HEK293 (cell line): ENCODE measurements at regions not wholly inside any gene's neighbourhood (a gene's known extent, or its start where the extent isn't known, plus 50 kb on each side); places are given as distances from the start of the nearest gene placed in this dataset.

Experiments used
- EGR2 ChIP-seq: fragments of 450-650 bp; formaldehyde crosslinking; IDR thresholded peaks from 2 replicates; pipeline ENCODE4 v1.5.1; 2016; ENCODE audit warnings: low read depth, missing biosample characterization, missing genetic modification characterization
- GLI2 ChIP-seq: fragments of 450-650 bp; formaldehyde crosslinking; IDR thresholded peaks from 2 replicates; pipeline ENCODE4; 2017; ENCODE audit warnings: missing biosample characterization, missing genetic modification characterization, low read depth, borderline replicate concordance
- HOXA7 ChIP-seq: sonication (generic); formaldehyde crosslinking; IDR thresholded peaks from 2 replicates; pipeline ENCODE4 v1.8.1; 2022; ENCODE audit warnings: missing genetic modification reagents, borderline replicate concordance
- IKZF3 ChIP-seq: fragments of 450-650 bp; IDR thresholded peaks from 2 replicates; pipeline ENCODE4 v1.5.0; 2018; ENCODE audit warnings: missing biosample characterization, mild to moderate bottlenecking, missing genetic modification characterization, moderate library complexity
- TCF7L2 ChIP-seq: IDR thresholded peaks from 2 replicates; pipeline ENCODE4 v1.6.1; 2011; ENCODE audit warnings: low read depth, mild to moderate bottlenecking, inconsistent platforms, low read length, moderate library complexity, borderline replicate concordance
- YY1 ChIP-seq: fragments of 450-650 bp; formaldehyde crosslinking; IDR thresholded peaks from 2 replicates; pipeline ENCODE4 v1.5.1; 2018; ENCODE audit warnings: missing biosample characterization, missing genetic modification characterization
- ZEB2 ChIP-seq: fragments of 450-650 bp; formaldehyde crosslinking; IDR thresholded peaks from 2 replicates; pipeline ENCODE4 v1.5.1; 2016; ENCODE audit warnings: missing biosample characterization, missing genetic modification characterization
- ZFHX2 ChIP-seq: fragments of 450-650 bp; formaldehyde crosslinking; conservative IDR thresholded peaks from 2 replicates; pipeline ENCODE4 v1.5.1; 2016; ENCODE audit warnings: missing biosample characterization, missing genetic modification characterization
- ZNF133 ChIP-seq: fragments of 450-650 bp; formaldehyde crosslinking; IDR thresholded peaks from 2 replicates; pipeline ENCODE4 v1.5.1; 2016; ENCODE audit warnings: missing biosample characterization, missing genetic modification characterization
- ZNF184 ChIP-seq: fragments of 450-650 bp; IDR thresholded peaks from 2 replicates; pipeline ENCODE4 v1.5.1; 2018; ENCODE audit warnings: missing biosample characterization, mild to moderate bottlenecking, missing genetic modification characterization
- ZNF214 ChIP-seq: fragments of 450-650 bp; formaldehyde crosslinking; IDR thresholded peaks from 2 replicates; pipeline ENCODE4 v1.5.1; 2017; ENCODE audit warnings: missing biosample characterization, mild to moderate bottlenecking, missing genetic modification characterization, borderline replicate concordance
- ZNF221 ChIP-seq: fragments of 450-650 bp; formaldehyde crosslinking; IDR thresholded peaks from 2 replicates; pipeline ENCODE4 v1.5.1; 2017; ENCODE audit warnings: missing biosample characterization, missing genetic modification characterization, borderline replicate concordance
- ZNF223 ChIP-seq: fragments of 450-650 bp; formaldehyde crosslinking; IDR thresholded peaks from 2 replicates; pipeline ENCODE4 v1.5.1; 2016; ENCODE audit warnings: missing biosample characterization, missing genetic modification characterization
- ZNF473 ChIP-seq: fragments of 450-650 bp; formaldehyde crosslinking; IDR thresholded peaks from 2 replicates; pipeline ENCODE4 v1.5.1; 2017; ENCODE audit warnings: missing biosample characterization, missing genetic modification characterization
- ZNF629 ChIP-seq: fragments of 450-650 bp; formaldehyde crosslinking; IDR thresholded peaks from 2 replicates; pipeline ENCODE4 v1.5.1; 2017; ENCODE audit warnings: missing biosample characterization, missing genetic modification characterization
- ZNF654 ChIP-seq: fragments of 450-650 bp; formaldehyde crosslinking; IDR thresholded peaks from 2 replicates; pipeline ENCODE4 v1.5.1; 2016; ENCODE audit warnings: low read depth, missing biosample characterization, missing genetic modification characterization
- ZNF664 ChIP-seq: fragments of 450-650 bp; formaldehyde crosslinking; IDR thresholded peaks from 2 replicates; pipeline ENCODE4 v1.5.1; 2016; ENCODE audit warnings: missing biosample characterization, missing genetic modification characterization
- ZNF677 ChIP-seq: fragments of 450-650 bp; IDR thresholded peaks from 2 replicates; pipeline ENCODE4 v1.5.0; 2018; ENCODE audit warnings: missing biosample characterization, mild to moderate bottlenecking, missing genetic modification characterization, moderate library complexity
- ZNF707 ChIP-seq: fragments of 450-650 bp; formaldehyde crosslinking; IDR thresholded peaks from 2 replicates; pipeline ENCODE4 v1.5.1; 2016; ENCODE audit warnings: missing biosample characterization, missing genetic modification characterization
- ZSCAN23 ChIP-seq: fragments of 450-650 bp; formaldehyde crosslinking; IDR thresholded peaks from 2 replicates; pipeline ENCODE4 v1.5.1; 2016; ENCODE audit warnings: missing biosample characterization, missing genetic modification characterization
- TF ChIP-seq, protein P1 (sequence below): sonication (generic); formaldehyde crosslinking; IDR thresholded peaks from 2 replicates; pipeline ENCODE4 v1.8.1; 2022; ENCODE audit warnings: mild to moderate bottlenecking, moderate library complexity, missing genetic modification reagents
- TF ChIP-seq, protein P2 (sequence below): fragments of 450-650 bp; formaldehyde crosslinking; IDR thresholded peaks from 2 replicates; pipeline ENCODE4 v1.5.1; 2017; ENCODE audit warnings: missing biosample characterization, missing genetic modification characterization
- TF ChIP-seq, protein P3 (sequence below): fragments of 450-650 bp; formaldehyde crosslinking; IDR thresholded peaks from 2 replicates; pipeline ENCODE4 v1.5.1; 2017; ENCODE audit warnings: missing biosample characterization, missing genetic modification characterization
- TF ChIP-seq, protein P4 (sequence below): fragments of 450-650 bp; formaldehyde crosslinking; IDR thresholded peaks from 2 replicates; pipeline ENCODE4 v1.5.1; 2016; ENCODE audit warnings: missing biosample characterization, missing genetic modification characterization, low read depth
- TF ChIP-seq, protein P5 (sequence below): fragments of 450-650 bp; formaldehyde crosslinking; IDR thresholded peaks from 2 replicates; pipeline ENCODE4 v1.5.1; 2016; ENCODE audit warnings: missing biosample characterization, missing genetic modification characterization
- TF ChIP-seq, protein P6 (sequence below): fragments of 450-650 bp; formaldehyde crosslinking; IDR thresholded peaks from 2 replicates; pipeline ENCODE4 v1.5.1; 2016; ENCODE audit warnings: missing biosample characterization, missing genetic modification characterization
- TF ChIP-seq, protein P7 (sequence below): fragments of 450-650 bp; formaldehyde crosslinking; IDR thresholded peaks from 2 replicates; pipeline ENCODE4 v1.5.1; 2016; ENCODE audit warnings: missing biosample characterization, missing genetic modification characterization, low read depth
- TF ChIP-seq, protein P8 (sequence below): fragments of 450-650 bp; formaldehyde crosslinking; IDR thresholded peaks from 2 replicates; pipeline ENCODE4 v1.5.1; 2016; ENCODE audit warnings: missing biosample characterization, missing genetic modification characterization

DNA sequence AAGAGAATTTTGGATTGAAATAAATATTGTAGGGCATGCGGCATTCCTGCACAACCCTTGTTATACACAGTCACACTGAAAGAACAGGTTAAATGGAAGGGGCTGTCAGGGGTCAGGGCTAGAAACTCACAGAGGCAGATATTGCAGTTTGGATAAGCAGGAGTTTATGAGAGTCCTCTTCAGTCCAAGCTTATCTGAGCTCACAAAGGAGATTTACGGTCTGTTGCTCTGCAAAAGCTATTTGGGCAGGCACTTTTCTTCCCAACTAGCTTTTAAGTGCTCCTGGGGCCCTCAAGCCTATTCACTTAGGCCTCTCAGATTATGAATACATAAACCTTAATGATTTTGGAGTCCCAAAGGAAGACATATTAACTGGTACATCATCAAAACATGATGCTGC lies 156.2 kb downstream of the SOX4 start (continued):
- TF ChIP-seq, protein P1, sequence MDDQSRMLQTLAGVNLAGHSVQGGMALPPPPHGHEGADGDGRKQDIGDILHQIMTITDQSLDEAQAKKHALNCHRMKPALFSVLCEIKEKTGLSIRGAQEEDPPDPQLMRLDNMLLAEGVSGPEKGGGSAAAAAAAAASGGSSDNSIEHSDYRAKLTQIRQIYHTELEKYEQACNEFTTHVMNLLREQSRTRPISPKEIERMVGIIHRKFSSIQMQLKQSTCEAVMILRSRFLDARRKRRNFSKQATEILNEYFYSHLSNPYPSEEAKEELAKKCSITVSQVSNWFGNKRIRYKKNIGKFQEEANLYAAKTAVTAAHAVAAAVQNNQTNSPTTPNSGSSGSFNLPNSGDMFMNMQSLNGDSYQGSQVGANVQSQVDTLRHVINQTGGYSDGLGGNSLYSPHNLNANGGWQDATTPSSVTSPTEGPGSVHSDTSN (CRISPR knock-in tag), result no peak
- no peak for TF ChIP-seq ZNF223 (tag by site-specific recombination)
- TF ChIP-seq ZNF654 (tag by site-specific recombination), result no peak
- peak; percentile 81; the same call in 1 of the 2 replicates for TF ChIP-seq ZSCAN23 (tag by site-specific recombination)
- peak; percentile 36; the same call in 1 of the 2 replicates for TF ChIP-seq ZNF664
- peak; percentile 90 for TF ChIP-seq GLI2
- TF ChIP-seq ZNF629 (tag by site-specific recombination), result peak; percentile 60; the same call in 1 of the 2 replicates
- TF ChIP-seq, protein P2, sequence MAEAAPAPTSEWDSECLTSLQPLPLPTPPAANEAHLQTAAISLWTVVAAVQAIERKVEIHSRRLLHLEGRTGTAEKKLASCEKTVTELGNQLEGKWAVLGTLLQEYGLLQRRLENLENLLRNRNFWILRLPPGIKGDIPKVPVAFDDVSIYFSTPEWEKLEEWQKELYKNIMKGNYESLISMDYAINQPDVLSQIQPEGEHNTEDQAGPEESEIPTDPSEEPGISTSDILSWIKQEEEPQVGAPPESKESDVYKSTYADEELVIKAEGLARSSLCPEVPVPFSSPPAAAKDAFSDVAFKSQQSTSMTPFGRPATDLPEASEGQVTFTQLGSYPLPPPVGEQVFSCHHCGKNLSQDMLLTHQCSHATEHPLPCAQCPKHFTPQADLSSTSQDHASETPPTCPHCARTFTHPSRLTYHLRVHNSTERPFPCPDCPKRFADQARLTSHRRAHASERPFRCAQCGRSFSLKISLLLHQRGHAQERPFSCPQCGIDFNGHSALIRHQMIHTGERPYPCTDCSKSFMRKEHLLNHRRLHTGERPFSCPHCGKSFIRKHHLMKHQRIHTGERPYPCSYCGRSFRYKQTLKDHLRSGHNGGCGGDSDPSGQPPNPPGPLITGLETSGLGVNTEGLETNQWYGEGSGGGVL (tag by site-specific recombination), result no peak
- TF ChIP-seq, protein P3, sequence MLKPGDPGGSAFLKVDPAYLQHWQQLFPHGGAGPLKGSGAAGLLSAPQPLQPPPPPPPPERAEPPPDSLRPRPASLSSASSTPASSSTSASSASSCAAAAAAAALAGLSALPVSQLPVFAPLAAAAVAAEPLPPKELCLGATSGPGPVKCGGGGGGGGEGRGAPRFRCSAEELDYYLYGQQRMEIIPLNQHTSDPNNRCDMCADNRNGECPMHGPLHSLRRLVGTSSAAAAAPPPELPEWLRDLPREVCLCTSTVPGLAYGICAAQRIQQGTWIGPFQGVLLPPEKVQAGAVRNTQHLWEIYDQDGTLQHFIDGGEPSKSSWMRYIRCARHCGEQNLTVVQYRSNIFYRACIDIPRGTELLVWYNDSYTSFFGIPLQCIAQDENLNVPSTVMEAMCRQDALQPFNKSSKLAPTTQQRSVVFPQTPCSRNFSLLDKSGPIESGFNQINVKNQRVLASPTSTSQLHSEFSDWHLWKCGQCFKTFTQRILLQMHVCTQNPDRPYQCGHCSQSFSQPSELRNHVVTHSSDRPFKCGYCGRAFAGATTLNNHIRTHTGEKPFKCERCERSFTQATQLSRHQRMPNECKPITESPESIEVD, result peak; percentile 100
- no peak; the same call in 1 of the 2 replicates for TF ChIP-seq ZNF221 (tag by site-specific recombination)
- TF ChIP-seq, protein P4, sequence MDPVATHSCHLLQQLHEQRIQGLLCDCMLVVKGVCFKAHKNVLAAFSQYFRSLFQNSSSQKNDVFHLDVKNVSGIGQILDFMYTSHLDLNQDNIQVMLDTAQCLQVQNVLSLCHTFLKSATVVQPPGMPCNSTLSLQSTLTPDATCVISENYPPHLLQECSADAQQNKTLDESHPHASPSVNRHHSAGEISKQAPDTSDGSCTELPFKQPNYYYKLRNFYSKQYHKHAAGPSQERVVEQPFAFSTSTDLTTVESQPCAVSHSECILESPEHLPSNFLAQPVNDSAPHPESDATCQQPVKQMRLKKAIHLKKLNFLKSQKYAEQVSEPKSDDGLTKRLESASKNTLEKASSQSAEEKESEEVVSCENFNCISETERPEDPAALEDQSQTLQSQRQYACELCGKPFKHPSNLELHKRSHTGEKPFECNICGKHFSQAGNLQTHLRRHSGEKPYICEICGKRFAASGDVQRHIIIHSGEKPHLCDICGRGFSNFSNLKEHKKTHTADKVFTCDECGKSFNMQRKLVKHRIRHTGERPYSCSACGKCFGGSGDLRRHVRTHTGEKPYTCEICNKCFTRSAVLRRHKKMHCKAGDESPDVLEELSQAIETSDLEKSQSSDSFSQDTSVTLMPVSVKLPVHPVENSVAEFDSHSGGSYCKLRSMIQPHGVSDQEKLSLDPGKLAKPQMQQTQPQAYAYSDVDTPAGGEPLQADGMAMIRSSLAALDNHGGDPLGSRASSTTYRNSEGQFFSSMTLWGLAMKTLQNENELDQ (tag by site-specific recombination), result no peak
- TF ChIP-seq YY1 (tag by site-specific recombination), result peak; percentile 49; the same call in 1 of the 2 replicates
- TF ChIP-seq, protein P5, sequence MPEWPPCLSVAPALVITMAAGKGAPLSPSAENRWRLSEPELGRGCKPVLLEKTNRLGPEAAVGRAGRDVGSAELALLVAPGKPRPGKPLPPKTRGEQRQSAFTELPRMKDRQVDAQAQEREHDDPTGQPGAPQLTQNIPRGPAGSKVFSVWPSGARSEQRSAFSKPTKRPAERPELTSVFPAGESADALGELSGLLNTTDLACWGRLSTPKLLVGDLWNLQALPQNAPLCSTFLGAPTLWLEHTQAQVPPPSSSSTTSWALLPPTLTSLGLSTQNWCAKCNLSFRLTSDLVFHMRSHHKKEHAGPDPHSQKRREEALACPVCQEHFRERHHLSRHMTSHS, result 0 out of 2 replicates have a peak, but pooled peaks have one; percentile 37
- TF ChIP-seq EGR2 (tag by site-specific recombination), result no peak
- TF ChIP-seq ZFHX2 (tag by site-specific recombination), result no peak
- TF ChIP-seq HOXA7 (CRISPR knock-in tag), result no peak
- TF ChIP-seq, protein P6, sequence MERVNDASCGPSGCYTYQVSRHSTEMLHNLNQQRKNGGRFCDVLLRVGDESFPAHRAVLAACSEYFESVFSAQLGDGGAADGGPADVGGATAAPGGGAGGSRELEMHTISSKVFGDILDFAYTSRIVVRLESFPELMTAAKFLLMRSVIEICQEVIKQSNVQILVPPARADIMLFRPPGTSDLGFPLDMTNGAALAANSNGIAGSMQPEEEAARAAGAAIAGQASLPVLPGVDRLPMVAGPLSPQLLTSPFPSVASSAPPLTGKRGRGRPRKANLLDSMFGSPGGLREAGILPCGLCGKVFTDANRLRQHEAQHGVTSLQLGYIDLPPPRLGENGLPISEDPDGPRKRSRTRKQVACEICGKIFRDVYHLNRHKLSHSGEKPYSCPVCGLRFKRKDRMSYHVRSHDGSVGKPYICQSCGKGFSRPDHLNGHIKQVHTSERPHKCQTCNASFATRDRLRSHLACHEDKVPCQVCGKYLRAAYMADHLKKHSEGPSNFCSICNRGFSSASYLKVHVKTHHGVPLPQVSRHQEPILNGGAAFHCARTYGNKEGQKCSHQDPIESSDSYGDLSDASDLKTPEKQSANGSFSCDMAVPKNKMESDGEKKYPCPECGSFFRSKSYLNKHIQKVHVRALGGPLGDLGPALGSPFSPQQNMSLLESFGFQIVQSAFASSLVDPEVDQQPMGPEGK (tag by site-specific recombination), result peak; percentile 81
- peak; percentile 99 for TF ChIP-seq IKZF3 (tag by site-specific recombination)
- TF ChIP-seq, protein P7, sequence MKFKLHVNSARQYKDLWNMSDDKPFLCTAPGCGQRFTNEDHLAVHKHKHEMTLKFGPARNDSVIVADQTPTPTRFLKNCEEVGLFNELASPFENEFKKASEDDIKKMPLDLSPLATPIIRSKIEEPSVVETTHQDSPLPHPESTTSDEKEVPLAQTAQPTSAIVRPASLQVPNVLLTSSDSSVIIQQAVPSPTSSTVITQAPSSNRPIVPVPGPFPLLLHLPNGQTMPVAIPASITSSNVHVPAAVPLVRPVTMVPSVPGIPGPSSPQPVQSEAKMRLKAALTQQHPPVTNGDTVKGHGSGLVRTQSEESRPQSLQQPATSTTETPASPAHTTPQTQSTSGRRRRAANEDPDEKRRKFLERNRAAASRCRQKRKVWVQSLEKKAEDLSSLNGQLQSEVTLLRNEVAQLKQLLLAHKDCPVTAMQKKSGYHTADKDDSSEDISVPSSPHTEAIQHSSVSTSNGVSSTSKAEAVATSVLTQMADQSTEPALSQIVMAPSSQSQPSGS (tag by site-specific recombination), result no peak
- no peak for TF ChIP-seq ZNF473 (tag by site-specific recombination)
- TF ChIP-seq ZNF214, result no peak
- TF ChIP-seq ZEB2 (tag by site-specific recombination), result peak; percentile 78
- TF ChIP-seq ZNF184, result 0 out of 2 replicates have a peak, but pooled peaks have one; percentile 23
- TF ChIP-seq ZNF677 (tag by site-specific recombination), result no peak
- TF ChIP-seq TCF7L2, result peak; percentile 91
- TF ChIP-seq ZNF133 (tag by site-specific recombination), result no peak
- TF ChIP-seq, protein P8, sequence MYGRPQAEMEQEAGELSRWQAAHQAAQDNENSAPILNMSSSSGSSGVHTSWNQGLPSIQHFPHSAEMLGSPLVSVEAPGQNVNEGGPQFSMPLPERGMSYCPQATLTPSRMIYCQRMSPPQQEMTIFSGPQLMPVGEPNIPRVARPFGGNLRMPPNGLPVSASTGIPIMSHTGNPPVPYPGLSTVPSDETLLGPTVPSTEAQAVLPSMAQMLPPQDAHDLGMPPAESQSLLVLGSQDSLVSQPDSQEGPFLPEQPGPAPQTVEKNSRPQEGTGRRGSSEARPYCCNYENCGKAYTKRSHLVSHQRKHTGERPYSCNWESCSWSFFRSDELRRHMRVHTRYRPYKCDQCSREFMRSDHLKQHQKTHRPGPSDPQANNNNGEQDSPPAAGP, result peak; percentile 70
- no peak for TF ChIP-seq ZNF707
